ENCODE measurements at regions not wholly inside any gene's neighbourhood (a gene's known extent, or its start where the extent isn't known, plus 50 kb on each side); places are given as distances from the start of the nearest gene placed in this dataset.

- DNase-seq (ENCODE audit: low read depth): peak; percentile 98
Observed at GRCh38 chr6:168968228-168968627, 285.4 kb downstream of the THBS2 start.

DNA sequence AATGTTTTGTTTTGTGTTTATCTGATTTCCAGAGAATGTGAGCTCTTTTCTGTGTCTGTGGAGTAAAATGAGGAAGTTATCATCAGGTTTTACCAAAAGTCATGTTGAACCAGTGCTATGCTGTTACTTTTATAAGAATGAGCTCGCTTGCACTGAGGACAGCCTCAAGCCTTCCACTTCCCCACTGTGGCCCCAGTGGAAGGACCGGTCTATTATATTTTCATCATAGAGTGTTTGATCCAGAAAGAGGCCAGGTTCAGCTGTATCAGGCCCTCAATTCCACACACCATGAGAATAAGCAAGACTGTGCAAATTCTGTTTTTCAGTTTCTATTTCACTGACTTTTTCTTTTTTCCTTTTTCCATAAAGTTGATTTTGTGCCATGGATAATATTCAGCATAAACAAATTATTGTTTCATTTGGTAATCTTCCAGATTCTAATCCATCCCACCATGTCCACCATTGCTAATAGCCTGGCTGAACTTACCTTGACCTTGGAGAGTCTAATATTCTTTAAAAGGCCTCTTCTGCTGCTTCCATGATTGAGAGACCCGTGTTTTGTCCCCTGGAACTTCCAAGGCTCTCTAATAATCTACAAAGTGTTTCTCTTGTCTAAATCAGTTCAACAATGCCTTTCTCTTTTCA, 286.2 kb downstream of the THBS2 start:
- no peak for DNase-seq (ENCODE audit: low read depth)

- DNase-seq (ENCODE audit: low read depth): peak; percentile 55
Observed at GRCh38 chr6:168964138-168964835, 289.4 kb downstream of the THBS2 start.

GRCh38 chr6:168962886-168963285, 290.8 kb downstream of the THBS2 start:
- peak; percentile 45 for DNase-seq (ENCODE audit: low read depth)

DNA sequence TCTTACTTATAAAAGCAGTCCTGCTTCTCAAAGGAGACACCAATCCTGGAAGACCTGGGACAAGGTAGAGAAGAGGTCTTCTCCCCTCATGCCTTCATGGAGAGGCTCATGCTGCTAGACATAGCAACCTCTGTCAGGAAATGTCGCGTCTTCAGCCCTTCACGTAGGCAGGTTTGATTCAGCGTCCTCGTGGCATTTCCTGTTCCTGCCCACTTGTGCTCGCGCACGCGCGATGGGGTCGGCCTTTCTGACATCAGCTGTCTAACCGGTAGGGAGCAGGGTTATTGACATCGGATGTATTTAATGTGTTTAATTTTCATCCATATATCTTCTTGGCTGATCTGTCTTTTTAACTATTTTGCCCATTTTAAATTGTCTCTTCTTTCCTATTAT, 292.4 kb downstream of the THBS2 start:
- DNase-seq (ENCODE audit: low read depth): no peak

DNA sequence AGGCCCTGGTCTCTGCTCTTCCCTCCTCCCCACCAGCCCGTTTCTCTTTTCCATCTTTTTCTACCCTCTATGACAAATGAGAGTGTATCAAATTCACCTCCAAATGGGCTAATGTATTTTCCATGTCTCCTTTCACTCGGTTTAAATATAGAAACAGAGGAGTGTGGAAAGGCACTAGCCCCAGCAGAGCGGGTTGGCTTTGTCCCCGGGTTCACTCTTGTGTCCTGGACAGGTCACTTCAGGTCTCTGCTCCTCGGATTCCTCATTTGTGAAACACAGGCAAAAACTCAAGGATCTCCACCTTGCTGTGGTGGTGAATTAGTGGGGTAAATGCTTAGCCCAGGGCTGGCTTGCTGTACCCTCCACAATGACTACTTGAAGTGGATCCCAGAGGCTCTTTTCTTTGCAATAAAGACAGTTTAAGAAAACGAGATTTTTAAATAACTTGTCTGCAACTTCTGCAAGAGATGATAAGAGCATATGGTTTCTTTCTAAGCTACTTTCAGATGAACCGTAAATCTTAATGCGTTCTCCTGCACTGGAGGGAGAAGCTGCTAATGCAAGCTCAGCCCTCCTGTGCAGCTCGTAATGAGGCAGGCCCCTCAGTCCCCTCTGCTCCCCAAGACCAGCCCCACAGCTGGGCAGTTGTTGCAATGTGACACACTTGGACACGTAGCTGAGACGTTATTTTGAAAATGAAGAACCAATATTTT, 292.9 kb downstream of the THBS2 start:
- DNase-seq (ENCODE audit: low read depth): no peak

DNA sequence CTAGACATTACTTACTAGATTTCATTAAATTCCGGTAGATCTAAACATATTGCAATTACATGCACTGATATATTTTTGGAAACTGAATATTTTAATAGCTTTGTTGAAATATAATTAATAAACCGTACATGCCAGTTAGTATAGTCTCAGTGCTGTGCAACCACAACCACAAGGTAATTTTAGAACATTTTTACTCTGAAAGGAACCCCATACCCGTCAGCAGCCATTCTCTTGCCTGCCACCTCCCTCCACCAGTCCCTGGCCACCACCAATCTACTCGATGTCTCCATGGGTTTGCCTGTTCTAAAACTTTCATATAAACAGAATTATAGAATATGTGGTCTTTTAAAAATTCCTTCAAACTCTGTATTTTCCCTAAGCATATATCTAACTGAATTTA, 293.9 kb downstream of the THBS2 start:
- no peak for DNase-seq (ENCODE audit: low read depth)

- peak; percentile 73 for DNase-seq (ENCODE audit: low read depth)
Observed at GRCh38 chr6:168956884-168957730, 296.5 kb downstream of the THBS2 start.

GRCh38 chr6:168956141-168956838, 297.4 kb downstream of the THBS2 start:
- no peak for DNase-seq (ENCODE audit: low read depth)

- DNase-seq (ENCODE audit: low read depth): no peak
Observed at GRCh38 chr6:168953461-168953860, 300.2 kb downstream of the THBS2 start.

- DNase-seq (ENCODE audit: low read depth): no peak
Observed at GRCh38 chr6:168951217-168951616, 302.4 kb downstream of the THBS2 start.

DNA sequence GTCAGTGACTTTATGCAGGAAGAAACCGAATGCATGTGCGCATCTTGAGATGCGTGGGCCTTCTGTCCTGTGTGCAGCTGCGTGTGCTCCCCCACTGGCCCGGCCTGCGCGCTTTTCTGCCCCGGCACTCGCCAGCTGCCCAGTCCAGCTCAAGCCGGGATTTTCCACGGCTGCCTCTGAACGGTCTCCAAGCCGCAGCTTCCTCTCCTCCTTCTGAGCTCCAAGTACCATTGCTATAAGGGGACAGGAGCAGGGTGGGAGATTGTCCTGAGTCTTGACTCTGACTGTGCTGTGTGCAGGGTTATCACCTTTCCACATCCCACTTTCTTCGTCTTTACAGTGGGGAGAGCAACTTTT, 302.8 kb downstream of the THBS2 start:
- DNase-seq (ENCODE audit: low read depth): no peak

DNA sequence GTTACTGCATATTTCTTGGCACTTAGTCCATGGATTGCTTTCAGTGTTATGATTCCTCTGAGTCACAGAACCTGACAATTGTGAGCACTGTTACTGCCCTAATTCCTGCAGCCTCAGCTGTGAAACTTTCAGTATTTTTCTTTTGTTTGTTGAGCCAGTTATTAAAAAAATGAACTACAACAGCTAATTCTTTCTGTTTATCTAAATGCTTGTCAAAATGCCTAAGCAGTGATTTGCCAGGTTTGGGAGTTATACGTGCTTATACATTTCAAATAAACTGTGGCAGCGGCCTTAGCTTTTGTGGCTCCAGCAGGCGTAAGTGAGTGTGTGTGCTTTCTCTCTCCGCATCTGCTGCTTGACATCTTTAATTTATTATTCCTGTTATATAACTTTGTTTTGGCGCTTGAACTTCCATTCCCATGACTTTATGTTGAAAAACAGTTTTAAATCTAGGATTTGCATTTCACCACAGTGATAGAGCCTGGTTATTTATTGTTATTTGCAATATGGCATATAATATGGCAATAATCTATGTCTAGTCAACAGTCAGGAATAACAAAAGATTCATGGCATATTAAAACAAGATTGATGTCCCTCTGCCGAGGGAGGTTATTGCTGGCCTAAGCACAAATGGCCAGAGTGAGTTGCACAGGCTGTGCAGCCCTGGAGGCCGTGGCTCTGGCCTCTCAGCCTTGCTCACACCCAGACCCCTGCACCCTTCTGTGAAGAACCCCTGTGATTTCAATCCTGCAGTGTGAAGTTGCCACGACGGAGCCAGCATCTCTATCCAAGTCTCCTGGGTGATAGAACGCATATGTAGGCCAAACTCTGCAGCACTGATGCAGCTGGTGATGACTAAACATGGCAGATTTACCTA, 303.4 kb downstream of the THBS2 start:
- no peak for DNase-seq (ENCODE audit: low read depth)

DNA sequence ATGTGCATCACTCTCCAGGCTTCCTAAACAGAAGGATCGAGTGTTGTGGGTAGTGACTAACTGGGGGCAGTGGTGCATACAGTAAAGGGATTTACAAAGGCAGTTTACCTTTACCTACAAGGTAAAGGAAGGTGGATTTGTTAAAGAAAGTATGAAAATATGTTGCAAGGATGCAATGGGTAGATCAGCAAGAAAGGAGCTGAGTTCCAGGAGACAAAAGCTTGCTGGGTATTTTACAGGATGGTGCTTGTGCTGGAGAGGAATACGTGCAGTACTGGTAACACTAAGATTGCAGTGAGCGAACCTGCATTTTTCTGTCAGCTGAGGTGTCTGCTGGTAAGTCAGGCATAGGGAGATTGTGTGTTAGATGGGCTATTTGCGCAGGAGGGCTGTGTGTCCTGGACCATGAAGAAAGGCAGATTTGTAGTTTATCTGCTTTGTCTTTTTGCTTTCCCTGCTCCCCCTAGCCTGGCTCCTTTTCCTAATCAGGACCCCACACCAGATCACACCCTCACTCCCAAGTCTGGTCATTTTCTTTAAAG, 304.6 kb downstream of the THBS2 start:
- DNase-seq (ENCODE audit: low read depth): no peak

DNA sequence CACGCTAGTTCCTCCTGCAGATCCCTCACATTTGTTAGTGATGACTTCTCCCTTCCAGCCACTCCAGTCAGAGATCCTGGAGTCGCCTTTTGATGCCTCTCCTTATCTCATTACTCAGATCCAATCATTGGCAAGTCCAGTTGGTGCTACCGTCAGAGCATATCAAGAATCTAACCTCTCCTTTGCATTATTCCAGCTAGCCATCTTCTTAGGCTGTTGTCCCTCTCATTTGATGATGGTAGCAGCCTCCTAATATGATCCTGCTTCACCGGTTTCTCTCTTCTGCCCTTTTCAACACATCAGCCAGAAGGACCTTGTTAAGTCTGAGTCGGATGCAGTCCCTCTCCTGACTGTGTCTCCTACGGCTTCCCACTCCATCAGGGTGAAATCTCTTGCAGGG, 305.6 kb downstream of the THBS2 start:
- no peak for DNase-seq (ENCODE audit: low read depth)

DNA sequence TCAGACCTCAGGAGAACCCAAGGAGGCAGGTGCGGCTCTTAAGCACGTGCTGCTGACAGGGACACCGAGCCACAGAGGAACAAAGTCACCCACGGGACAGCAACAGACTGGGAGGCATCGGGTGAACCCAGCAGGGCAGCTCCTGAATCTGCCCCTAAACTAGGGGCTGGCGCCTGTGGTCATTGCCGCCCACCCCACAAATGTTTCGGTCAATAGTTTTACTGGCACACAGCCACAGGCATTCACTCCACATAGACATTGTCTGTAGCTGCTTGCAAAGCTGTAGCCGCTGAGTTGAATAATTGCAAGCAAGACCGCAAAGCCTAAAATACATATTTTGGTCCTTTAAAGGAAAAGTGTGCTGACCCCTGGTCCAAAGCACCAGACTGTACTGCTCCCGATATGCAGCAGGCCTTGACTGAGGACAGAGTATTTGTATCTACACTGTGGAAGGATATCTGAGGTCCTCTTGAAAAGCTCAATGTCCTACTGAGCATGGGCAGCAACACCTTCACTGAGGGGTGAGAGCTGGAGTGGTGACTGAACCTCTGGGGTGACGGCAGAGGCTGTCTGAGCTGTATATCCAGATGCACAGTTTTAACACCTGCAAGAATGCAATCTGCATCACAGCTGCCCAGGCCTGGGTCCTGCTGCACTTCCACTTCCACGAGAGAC, 310.3 kb downstream of the THBS2 start:
- no peak for DNase-seq (ENCODE audit: low read depth)

GRCh38 chr6:168942646-168943045, 311.0 kb downstream of the THBS2 start:
- DNase-seq (ENCODE audit: low read depth): no peak

DNA sequence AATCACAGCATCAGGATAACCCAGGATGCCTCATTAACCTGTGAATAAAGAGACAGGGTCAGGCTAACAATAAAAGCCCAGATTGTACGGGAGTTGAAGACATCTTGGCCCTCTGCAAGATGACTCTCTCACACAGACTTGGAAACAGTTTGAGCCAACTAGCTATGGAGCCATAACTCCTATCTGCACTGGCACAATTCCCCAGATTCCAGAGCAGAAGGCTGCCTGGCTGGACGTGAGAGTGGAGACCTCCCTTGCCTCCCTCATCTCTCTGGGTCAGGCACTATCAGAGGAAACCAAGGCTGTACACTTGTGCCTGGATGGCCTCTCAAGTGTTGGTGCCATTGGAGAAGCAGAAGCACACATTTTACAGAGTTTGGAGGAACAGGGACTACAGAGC, 312.6 kb downstream of the THBS2 start:
- DNase-seq (ENCODE audit: low read depth): no peak

GRCh38 chr6:168939796-168940195, 313.9 kb downstream of the THBS2 start:
- no peak for DNase-seq (ENCODE audit: low read depth)

- no peak for DNase-seq (ENCODE audit: low read depth)
Observed at GRCh38 chr6:168939041-168939440, 314.6 kb downstream of the THBS2 start.

Measured in GM04504 (cell line).